Neural cell (in vitro differentiated cells): ENCODE measurements at regions not wholly inside any gene's neighbourhood (a gene's known extent, or its start where the extent isn't known, plus 50 kb on each side); places are given as distances from the start of the nearest gene placed in this dataset.

Experiments
- H2AFZ ChIP-seq: fragments of 200-600, 300-800 bp; sonication (generic), shearing (Covaris generic); 2 replicates; pipeline ENCODE4 v1.6.0; 2014; ENCODE audit warnings: low read depth, mild to moderate bottlenecking, antibody characterized with exemption, low read length, moderate library complexity
- H3F3A ChIP-seq: fragments of 200-600 bp; shearing (Covaris generic); 2 replicates; pipeline ENCODE4 v1.6.1; 2016; ENCODE audit warnings: mild to moderate bottlenecking, moderate library complexity, mixed read lengths, antibody characterized with exemption, low read length; ENCODE audit not compliant: insufficient read depth, poor library complexity, severe bottlenecking
- H3K27ac ChIP-seq: fragments of 200-600, 300-800 bp; sonication (generic), shearing (Covaris generic); 2 replicates; pipeline ENCODE4 v1.5.1; 2014; ENCODE audit warnings: mild to moderate bottlenecking, low read length, moderate library complexity
- H3K27me3 ChIP-seq: fragments of 300-800, 200-600 bp; sonication (generic), shearing (Covaris generic); 2 replicates; pipeline ENCODE4 v1.6.0; 2014; ENCODE audit warnings: mild to moderate bottlenecking, low read depth, low read length, moderate library complexity; ENCODE audit not compliant: insufficient read depth
- H3K36me3 ChIP-seq: fragments of 300-800, 200-600 bp; sonication (generic), shearing (Covaris generic); 2 replicates; pipeline ENCODE4 v1.5.1; 2014; ENCODE audit warnings: mild to moderate bottlenecking, antibody characterized with exemption, low read length, moderate library complexity; ENCODE audit not compliant: insufficient read depth
- H3K4me2 ChIP-seq: fragments of 300-800, 200-600 bp; sonication (generic), shearing (Covaris generic); 2 replicates; pipeline ENCODE4 v1.6.0; 2014; ENCODE audit warnings: mild to moderate bottlenecking, low read length
- H3K4me3 ChIP-seq: fragments of 300-800, 200-600 bp; sonication (generic), shearing (Covaris generic); 2 replicates; pipeline ENCODE4 v1.5.1; 2014; ENCODE audit warnings: mild to moderate bottlenecking, low read length, moderate library complexity
- H3K79me2 ChIP-seq: fragments of 200-600 bp; shearing (Covaris generic); replicated peaks from 2 replicates; pipeline ENCODE4 v1.6.0; 2014; ENCODE audit warnings: mild to moderate bottlenecking, low read length, moderate library complexity; ENCODE audit not compliant: insufficient read depth
- H3K9ac ChIP-seq: fragments of 300-800, 200-600 bp; sonication (generic), shearing (Covaris generic); 2 replicates; pipeline ENCODE4 v1.6.1; 2016; ENCODE audit warnings: mild to moderate bottlenecking, low read length, mixed read lengths
- H3K9me2 ChIP-seq: fragments of 200-600 bp; shearing (Covaris generic); 2 replicates; pipeline ENCODE4 v1.6.1; 2016; ENCODE audit warnings: mild to moderate bottlenecking, low read length, mixed read lengths; ENCODE audit not compliant: insufficient read depth
- H3K9me3 ChIP-seq: fragments of 200-600, 300-800 bp; sonication (generic), shearing (Covaris generic); 2 replicates; pipeline ENCODE4 v1.6.1; 2016; ENCODE audit warnings: mild to moderate bottlenecking, mixed run types, low read length, moderate library complexity, mixed read lengths
- H4K20me1 ChIP-seq: fragments of 200-600 bp; shearing (Covaris generic); 2 replicates; pipeline ENCODE4 v1.6.1; 2016; ENCODE audit warnings: mild to moderate bottlenecking, mixed run types; ENCODE audit not compliant: insufficient read depth
- CTCF ChIP-seq: fragments of 450-650 bp; IDR thresholded peaks from 2 replicates; pipeline ENCODE4 v1.5.1; 2014; ENCODE audit warnings: antibody characterized with exemption, mild to moderate bottlenecking, moderate library complexity; ENCODE audit not compliant: poor library complexity, severe bottlenecking
- EP300 ChIP-seq: fragments of 450-650 bp; conservative IDR thresholded peaks from 2 replicates; pipeline ENCODE4 v1.6.1; 2014; ENCODE audit warnings: antibody characterized with exemption, mild to moderate bottlenecking, moderate library complexity; ENCODE audit not compliant: poor library complexity, severe bottlenecking
- EZH2 ChIP-seq: fragments of 200-600, 300-800 bp; shearing (Covaris generic), sonication (generic); IDR thresholded peaks from 2 replicates; pipeline ENCODE4 v1.6.1; 2014; ENCODE audit warnings: antibody characterized with exemption, low read length, borderline replicate concordance, mild to moderate bottlenecking; ENCODE audit not compliant: insufficient read depth, poor library complexity, severe bottlenecking
- MXI1 ChIP-seq: fragments of 450-650 bp; conservative IDR thresholded peaks from 2 replicates; pipeline ENCODE4 v1.6.1; 2014; ENCODE audit warnings: antibody characterized with exemption, mild to moderate bottlenecking; ENCODE audit not compliant: poor library complexity, severe bottlenecking
- POLR2AphosphoS5 ChIP-seq: IDR thresholded peaks from 2 replicates; pipeline ENCODE4 v1.6.1; 2012
- RAD21 ChIP-seq: fragments of 450-650 bp; conservative IDR thresholded peaks from 2 replicates; pipeline ENCODE4 v1.6.1; 2014; ENCODE audit warnings: antibody characterized with exemption, mild to moderate bottlenecking, moderate library complexity
- REST ChIP-seq: IDR thresholded peaks from 2 replicates; pipeline ENCODE4 v1.6.1; 2012; ENCODE audit warnings: borderline replicate concordance
- SMC3 ChIP-seq: fragments of 450-650 bp; conservative IDR thresholded peaks from 2 replicates; pipeline ENCODE4 v1.6.1; 2014; ENCODE audit warnings: antibody characterized with exemption, mild to moderate bottlenecking, moderate library complexity; ENCODE audit not compliant: poor library complexity
- TAF1 ChIP-seq: IDR thresholded peaks from 2 replicates; pipeline ENCODE4 v1.6.1; 2012; ENCODE audit warnings: low read depth

GRCh38 chr4:28772066-28772465, 1911.4 kb downstream of the STIM2 start:
- TF ChIP-seq CTCF = no peak
- no peak for TF ChIP-seq POLR2AphosphoS5
- TF ChIP-seq REST = no peak
- TF ChIP-seq EP300 = no peak
- TF ChIP-seq SMC3 = no peak
- no peak for TF ChIP-seq MXI1
- TF ChIP-seq RAD21 = no peak
- TF ChIP-seq TAF1 = no peak
- TF ChIP-seq EZH2 = no peak
- no peaks in the 10 kb centered on the region for H3F3A ChIP-seq
- no peaks in the 10 kb centered on the region for H3K9me2 ChIP-seq
- H3K27me3 ChIP-seq = no peaks in the 10 kb centered on the region
- H2AFZ ChIP-seq = no peak overlapping the region
- no peaks in the 10 kb centered on the region for H4K20me1 ChIP-seq
- H3K27ac ChIP-seq = peak overlapping the region; percentile 18
- no peaks in the 10 kb centered on the region for H3K9me3 ChIP-seq
- H3K9ac ChIP-seq = no peak overlapping the region
- no peaks in the 10 kb centered on the region for H3K36me3 ChIP-seq
- no peak overlapping the region for H3K4me3 ChIP-seq
- H3K4me2 ChIP-seq = no peak overlapping the region
- H3K79me2 ChIP-seq = no peaks in the 10 kb centered on the region

GRCh38 chr4:28772788-28773187, 1912.1 kb downstream of the STIM2 start:
- no peak for TF ChIP-seq TAF1
- TF ChIP-seq RAD21 = no peak
- no peak for TF ChIP-seq MXI1
- no peak for TF ChIP-seq POLR2AphosphoS5
- no peak for TF ChIP-seq EP300
- no peak for TF ChIP-seq REST
- TF ChIP-seq CTCF = no peak
- TF ChIP-seq SMC3 = no peak
- no peak for TF ChIP-seq EZH2
- Histone ChIP-seq H2AFZ (no peak overlapping the region), H3K9me3 (no peaks in the 10 kb centered on the region), H3K27me3 (no peaks in the 10 kb centered on the region), H3K36me3 (no peaks in the 10 kb centered on the region), H3K9me2 (no peaks in the 10 kb centered on the region), H3F3A (no peaks in the 10 kb centered on the region), H3K79me2 (no peaks in the 10 kb centered on the region), H3K4me2 (no peak overlapping the region), H4K20me1 (no peaks in the 10 kb centered on the region), H3K4me3 (no peak overlapping the region), H3K9ac (no peak overlapping the region), H3K27ac (no peak overlapping the region)
